ENCODE measurements at regions not wholly inside any gene's neighbourhood (a gene's known extent, or its start where the extent isn't known, plus 50 kb on each side); places are given as distances from the start of the nearest gene placed in this dataset.
"Not testable (repeated sequence)": the region's sequence is repeated elsewhere in the genome, so short reads cannot be mapped to it uniquely, and the experiment has no call there.

- no peak for DNase-seq
Observed at GRCh38 chr17:21517538-21518293, 141.6 kb downstream of the KCNJ12 start.

GRCh38 chr17:21522755-21523336 lies 146.7 kb downstream of the KCNJ12 start:
- no peak for DNase-seq

DNA sequence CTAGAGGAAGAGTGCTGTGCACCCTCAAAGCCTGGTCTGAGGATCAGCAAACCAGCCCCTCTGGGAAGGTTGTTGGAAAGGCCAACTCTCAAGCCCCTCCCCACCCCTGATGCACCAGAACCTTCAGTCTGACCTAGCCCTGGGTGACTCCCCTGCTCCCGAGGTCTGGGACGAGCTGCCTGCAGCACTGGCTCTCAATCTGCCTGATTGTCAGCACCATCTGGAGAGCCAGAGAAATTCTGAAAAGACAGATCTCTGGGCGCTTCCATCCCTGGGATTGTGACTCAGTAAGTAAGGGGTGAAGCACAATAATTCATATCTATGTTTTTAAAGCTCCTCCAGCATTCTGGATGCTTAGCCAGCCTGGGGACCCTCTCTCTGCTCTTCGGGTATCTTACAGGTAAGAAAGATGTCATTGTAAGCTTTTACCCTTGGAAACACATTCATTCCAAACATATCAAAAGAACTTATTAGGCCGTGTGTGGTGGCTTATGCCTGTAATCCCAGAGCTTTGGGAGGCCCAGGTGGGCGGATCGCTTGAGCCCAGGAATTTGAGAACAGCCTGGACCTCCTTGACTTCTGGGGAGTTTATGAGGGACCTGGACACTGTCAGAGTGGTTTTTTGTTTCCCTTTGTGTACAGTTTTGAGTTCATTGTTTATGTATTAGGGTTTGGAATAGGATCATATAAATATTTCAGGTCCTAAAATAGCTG lies 147.5 kb downstream of the KCNJ12 start:
- no peak for DNase-seq

DNA sequence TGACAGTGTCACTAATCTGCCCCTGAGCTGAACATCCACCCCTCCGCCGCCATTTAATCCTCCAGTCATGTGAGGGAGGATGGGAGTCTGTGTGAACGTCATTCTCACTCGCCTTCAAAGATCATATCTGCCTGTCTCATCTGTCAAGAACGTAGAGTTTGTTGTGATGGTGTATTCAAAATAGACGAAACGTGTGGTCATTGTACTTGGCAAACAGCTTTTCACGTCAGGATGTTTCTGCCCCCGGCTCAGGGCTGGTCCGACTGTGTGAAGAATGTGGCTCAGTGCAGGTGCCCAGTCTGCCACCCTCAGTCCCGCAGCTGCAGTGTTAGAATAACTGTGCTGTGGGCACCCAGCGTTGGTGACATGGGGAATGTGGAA lies 148.0 kb downstream of the KCNJ12 start:
- no peak for DNase-seq

DNA sequence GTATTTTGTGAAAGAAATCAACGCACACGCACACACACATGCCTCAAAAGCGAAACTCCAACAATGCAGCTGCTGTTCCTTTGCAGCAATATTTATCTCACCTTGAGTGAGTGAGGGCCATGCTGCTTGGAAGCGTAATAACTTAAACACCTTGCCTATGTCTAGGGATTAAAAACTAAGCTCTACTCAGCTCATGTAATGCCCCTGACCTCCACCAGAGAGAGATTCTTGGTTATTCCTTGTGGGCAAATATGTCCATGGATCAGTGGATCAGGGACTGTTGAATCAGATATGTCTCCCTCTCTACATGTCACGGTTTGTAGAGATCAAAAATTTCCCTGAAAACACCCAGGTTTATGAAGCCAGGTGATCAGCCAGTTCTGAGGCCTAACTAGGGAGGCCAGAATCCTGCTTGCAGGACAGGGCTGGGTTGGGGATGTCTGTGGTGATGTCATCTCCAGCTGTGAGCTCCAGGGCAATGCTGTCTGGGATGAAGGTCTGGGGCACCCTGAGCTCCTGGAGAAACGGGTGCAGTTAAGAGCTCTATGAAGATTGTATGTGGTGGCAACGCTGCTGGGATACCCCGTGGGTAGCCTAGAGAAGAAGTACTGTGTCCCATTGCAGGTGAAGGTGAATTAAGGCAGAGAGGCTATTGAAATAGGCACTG lies 149.4 kb downstream of the KCNJ12 start:
- no peak for DNase-seq

- no peak for DNase-seq
Observed at GRCh38 chr17:21528031-21528695, 152.0 kb downstream of the KCNJ12 start.

GRCh38 chr17:21530311-21530710 lies 154.2 kb downstream of the KCNJ12 start:
- no peak for DNase-seq

- DNase-seq = no peak
Observed at GRCh38 chr17:21530841-21531240, 154.7 kb downstream of the KCNJ12 start.

DNA sequence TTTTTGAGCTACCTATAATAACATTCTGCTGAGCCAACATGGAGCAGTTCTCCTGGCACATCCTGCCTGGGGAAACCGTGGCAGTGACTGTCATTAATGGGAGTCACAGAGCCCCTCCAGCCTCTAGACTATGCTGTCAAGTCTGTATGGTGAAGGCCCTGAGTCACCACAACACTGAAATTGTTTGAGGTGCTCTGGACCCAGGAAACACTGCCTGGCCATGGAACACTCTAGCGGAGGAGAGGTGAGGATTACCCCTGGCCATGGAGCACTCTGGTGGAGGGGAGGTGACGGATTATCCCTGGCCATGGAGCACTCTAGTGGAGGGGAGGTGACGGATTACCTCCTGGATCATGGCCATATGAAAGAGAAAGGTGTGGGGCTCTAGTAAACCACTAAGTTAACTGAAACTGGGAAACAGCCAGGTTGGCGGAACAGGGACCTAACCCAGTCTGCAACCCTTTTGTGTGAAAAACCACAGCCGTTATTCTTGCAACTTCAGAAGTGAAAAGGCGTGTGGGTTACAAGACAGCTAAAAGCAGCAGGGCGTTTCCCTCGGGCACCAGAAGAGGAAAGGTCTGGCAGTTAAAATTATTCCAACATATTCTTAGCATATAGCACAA lies 156.7 kb downstream of the KCNJ12 start:
- DNase-seq = no peak

- DNase-seq = no peak
Observed at GRCh38 chr17:21535686-21536375, 156.5 kb upstream of the KCNJ18 start.

GRCh38 chr17:21537302-21537701 lies 155.0 kb upstream of the KCNJ18 start:
- DNase-seq = no peak

DNA sequence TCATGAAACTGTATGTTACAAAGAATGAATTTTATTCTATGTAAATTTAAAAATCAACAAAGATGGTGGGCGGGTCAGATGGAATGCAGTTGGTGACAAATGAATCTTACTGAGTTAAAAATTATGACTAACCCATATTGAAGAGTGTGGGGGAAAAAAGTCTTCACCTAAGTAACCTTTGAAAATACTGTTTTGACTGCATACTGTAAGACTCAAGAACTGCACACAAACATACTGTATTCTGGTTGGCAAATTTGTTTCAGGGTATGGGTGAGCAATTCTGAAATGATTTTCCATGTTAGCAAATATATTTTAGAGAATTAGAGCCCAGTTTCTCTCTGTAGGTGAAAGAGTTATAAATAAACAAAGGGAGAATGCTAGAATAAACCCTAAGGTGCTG lies 153.7 kb upstream of the KCNJ18 start:
- no peak for DNase-seq

- no peak for DNase-seq
Observed at GRCh38 chr17:21539146-21539545, 153.2 kb upstream of the KCNJ18 start.

DNA sequence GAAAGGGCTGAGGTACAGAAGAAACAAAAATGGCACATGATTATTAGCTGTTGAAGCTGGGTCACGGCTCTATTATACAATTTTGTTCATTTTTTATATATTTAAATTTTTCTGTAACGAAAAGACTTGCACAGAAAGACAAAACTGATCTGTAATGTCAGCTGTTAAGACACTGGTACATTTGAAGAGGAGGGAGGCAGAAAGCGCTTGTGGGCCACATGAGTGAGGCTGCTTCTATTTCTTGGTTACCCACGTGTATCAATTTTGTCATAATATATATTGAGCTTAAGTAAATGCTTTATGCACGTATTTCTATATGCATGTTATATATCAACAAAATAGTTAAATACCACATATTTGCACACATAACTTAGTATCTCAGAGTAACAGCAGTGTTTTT lies 151.8 kb upstream of the KCNJ18 start:
- DNase-seq = no peak

GRCh38 chr17:21542070-21542469 lies 150.3 kb upstream of the KCNJ18 start:
- DNase-seq = no peak

GRCh38 chr17:21542991-21543390 lies 149.3 kb upstream of the KCNJ18 start:
- no peak for DNase-seq

- DNase-seq = no peak
Observed at GRCh38 chr17:21545064-21545463, 147.3 kb upstream of the KCNJ18 start.

GRCh38 chr17:21548236-21548635 lies 144.1 kb upstream of the KCNJ18 start:
- no peak for DNase-seq

GRCh38 chr17:21549107-21549687 lies 143.1 kb upstream of the KCNJ18 start:
- DNase-seq = no peak

GRCh38 chr17:21550031-21550430 lies 142.3 kb upstream of the KCNJ18 start:
- DNase-seq = not testable (repeated sequence)

- peak; percentile 79 for DNase-seq
Observed at GRCh38 chr17:21551081-21551881, 141.0 kb upstream of the KCNJ18 start.

Data from activated CD4-positive, alpha-beta T cell treated with anti-CD3 and anti-CD28 coated beads, Interleukin-2, amount 50 U/mL, for 1 hour (primary cell).